SW480 (cell line): ENCODE measurements at regions not wholly inside any gene's neighbourhood (a gene's known extent, or its start where the extent isn't known, plus 50 kb on each side); places are given as distances from the start of the nearest gene placed in this dataset.
"Not testable (repeated sequence)": the region's sequence is repeated elsewhere in the genome, so short reads cannot be mapped to it uniquely, and the experiment has no call there.

ENCODE experiments used
- DNase-seq: peaks from one replicate; pipeline ENCODE4 v3.0.0-alpha.2; 2016; ENCODE audit warnings: low spot score

- DNase-seq, result no peak
Observed at GRCh38 chr2:143856978-143857377, 662.9 kb downstream of the ZEB2 start.

DNA sequence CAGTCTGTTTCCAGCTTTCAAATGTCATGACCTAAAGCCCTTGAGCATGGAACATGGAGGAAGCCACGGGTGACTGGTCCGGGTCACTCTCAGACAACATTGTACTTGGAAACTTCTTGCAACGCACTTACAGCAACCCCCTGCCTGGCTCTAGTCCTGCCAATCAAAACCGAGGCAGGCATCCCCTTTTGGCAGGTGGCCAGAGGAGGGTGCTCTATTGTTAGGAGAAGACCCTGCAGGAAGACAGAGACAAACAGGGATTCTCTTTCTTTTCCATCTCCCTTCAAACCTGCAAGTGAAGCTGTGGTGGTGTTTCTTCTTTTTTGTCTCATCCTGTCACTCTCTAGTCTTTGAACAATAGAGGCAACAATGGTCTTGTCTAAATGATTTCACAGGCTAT lies 667.2 kb downstream of the ZEB2 start:
- DNase-seq, result no peak

- no peak for DNase-seq
Observed at GRCh38 chr2:143850084-143850483, 669.8 kb downstream of the ZEB2 start.

- DNase-seq, result no peak
Observed at GRCh38 chr2:143847257-143847656, 672.7 kb downstream of the ZEB2 start.

DNA sequence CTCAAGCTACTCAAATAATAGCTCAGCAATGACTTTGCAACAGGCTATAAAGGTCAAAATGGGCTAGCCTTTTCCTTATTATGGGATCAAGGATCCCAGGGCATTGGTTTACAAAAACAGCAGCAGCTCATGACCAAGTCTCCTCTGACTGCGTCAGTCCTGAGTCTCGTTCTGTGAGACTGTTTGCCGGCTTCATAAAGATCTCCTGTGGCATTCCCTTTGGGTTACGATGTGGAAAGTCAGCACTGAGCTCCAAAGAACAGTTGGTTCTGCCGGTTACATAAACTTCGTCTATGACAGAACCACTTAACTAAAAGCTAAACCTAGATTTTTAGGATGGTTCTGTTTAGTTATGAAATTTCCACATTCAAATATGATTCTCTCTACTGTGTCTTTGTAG lies 674.9 kb downstream of the ZEB2 start:
- DNase-seq, result no peak

DNA sequence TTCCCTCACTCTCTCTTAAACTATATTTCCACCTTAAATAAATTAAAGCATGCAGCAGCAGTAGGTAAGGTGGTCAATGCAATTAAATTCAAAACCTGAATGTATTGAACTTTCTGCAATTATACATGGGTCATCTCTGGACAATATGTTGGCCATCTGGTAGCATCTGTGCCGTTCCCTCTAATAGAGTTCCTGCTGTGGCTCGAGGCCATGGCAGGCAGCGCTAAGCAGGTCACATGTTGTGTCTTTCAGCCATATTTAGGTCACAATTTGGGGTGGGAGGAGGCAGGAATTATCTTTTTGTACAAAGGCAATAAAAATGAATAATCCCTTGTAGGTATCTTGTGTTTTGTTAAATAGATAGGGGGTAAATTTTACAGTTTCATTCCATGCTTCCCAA lies 676.2 kb downstream of the ZEB2 start:
- DNase-seq, result no peak

DNA sequence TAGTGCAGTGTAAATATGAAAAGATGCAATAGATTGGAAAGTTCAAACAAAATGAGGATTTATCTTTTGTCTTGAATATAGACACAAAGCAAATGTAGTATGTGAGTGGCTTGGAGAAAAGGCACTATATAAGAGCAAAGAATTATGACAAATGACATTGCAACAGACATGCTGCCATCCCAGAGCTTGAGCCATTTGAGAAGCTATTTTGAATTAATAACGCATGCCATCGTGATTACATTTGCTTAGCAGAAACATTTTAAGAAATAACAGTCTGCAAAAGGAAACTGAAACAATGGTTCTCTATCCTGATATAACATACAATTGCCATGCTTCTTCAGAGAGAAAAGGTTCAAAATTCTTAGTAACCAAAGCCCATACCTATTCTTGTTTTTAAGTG lies 677.1 kb downstream of the ZEB2 start:
- no peak for DNase-seq

DNA sequence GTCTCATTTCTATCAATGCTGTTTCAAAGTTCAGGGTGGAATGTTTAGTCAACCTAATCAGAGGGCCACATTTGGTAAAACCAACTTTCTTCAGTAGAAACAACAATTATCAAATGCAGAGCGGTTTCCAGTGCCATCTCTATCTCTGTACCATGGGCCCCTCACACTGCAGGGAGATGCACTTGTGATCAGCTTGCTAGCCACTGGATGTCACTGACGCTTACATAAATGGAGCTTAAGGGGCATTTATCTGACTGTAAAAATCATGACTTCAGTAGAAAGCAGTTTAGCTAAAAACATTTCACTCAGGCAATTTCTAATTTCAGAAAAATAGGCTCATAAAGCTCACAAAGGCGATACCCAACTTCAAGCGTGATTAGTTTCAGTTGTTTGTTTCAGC lies 678.0 kb downstream of the ZEB2 start:
- DNase-seq, result no peak

DNA sequence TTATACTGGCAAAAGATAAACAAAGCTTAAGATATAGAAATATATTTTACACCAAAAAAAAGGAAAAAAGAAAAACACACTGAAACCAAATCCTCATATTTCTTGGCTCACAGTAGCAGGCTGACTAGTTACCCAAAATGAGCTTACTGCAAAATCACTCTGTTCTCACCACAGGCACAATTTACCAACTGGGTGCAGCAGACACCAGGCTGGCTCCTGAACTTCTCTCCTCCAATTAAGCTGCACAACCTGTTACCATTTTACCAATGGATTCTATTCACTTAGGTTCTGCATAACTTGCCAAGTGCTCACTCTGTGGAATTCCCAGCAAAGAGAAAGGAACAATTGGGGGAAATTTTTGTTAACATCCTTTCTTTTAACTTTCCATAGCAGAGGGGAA lies 679.3 kb downstream of the ZEB2 start:
- no peak for DNase-seq

GRCh38 chr2:143840194-143840593 lies 679.7 kb downstream of the ZEB2 start:
- DNase-seq, result no peak

GRCh38 chr2:143839456-143839855 lies 680.5 kb downstream of the ZEB2 start:
- DNase-seq, result no peak

DNA sequence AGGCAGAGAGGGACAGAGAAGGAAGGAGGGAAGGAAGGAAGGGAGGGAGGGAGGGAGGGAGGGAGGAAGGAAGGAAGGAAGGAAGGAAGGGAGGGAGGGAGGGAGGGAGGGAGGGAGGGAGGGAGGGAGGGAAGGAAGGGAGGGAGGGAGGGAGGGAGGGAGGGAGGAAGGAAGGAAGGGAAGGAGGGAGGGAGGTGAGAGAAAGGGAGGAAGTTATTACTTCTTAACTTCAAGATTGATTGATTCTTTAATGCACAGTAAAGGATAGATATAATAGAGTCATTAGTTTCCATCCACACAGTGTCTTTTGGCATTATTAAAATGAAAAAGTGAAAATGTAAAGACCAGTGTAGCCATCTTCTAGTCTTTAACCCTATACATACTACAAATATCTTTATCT lies 682.9 kb downstream of the ZEB2 start:
- not testable (repeated sequence) for DNase-seq

- no peak for DNase-seq
Observed at GRCh38 chr2:143835481-143835880, 684.4 kb downstream of the ZEB2 start.

- no peak for DNase-seq
Observed at GRCh38 chr2:143833015-143833660, 686.8 kb downstream of the ZEB2 start.

- DNase-seq, result no peak
Observed at GRCh38 chr2:143830476-143830875, 689.4 kb downstream of the ZEB2 start.

DNA sequence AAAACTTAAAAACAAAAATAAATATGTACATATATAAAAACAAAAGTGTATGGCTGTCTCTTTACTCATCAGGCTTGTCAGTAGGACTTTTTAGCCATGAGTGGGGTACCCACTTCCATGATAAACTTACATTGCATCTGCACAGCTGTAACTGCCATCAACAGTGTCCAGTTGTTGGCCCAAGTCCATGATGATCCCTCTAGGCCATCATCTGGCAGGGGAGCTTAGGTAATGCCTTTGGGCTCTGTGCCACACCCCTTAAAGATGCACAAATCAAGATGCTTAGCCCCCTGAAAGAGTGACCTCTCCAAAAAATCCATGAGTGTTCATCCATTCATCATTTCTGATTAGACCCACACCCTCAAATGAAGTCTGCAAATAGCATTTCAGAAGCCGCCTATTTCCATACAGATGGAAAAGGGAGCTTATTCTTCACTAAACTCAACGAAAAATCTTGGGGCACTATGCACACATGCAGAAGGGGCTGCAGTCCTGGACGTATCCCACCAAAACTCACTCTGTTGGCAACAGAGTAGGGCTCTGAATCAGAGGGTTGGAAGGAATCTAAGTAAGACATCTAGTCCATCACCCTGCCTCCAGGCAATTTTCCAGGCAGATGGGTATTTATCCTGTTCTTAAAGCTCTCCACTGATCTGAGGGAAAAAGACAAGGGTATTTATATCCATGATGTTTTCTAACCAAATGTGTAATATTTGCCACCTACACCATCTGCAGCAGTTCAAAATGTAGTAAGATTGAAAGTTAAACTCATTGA lies 691.0 kb downstream of the ZEB2 start:
- DNase-seq, result no peak

DNA sequence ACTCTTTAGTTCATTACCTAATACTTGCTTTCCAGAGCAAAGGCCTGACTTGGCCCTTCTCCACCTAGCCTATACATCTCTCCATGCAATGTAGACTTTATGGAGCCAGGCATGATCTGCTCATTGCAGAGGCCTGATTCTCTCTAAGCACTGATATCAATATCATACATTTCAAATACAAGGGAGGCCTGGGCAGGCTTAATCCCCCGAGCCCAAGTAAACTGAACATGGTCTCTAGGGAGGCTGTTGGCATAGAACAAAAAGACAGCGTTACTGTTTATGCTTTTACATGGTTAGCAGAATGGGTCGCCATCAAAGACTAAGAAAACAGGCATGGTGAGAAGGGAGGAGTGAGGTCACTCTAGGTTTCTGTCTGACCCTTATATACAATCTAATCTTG lies 695.1 kb downstream of the ZEB2 start:
- no peak for DNase-seq

GRCh38 chr2:143823876-143824275 lies 694.7 kb downstream of the ARHGAP15 start:
- DNase-seq, result no peak

DNA sequence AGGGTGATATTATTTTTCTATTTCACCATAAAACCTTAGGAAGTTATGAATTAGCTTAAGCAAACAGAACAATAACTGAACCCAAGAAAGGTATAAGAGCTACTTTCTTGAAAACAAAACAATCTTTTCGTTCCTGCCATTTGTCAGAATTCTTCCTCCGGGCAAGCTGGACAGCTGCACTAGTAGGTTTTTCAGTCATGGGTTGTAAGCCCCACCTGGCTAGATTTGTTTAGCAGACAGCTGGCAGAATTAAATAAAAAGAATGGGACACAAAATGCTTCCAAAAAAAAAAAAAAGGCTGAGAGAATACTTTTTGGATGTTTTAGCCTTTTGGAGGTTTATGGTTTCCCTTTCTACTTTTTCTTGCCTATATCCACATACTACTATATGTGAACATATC lies 694.1 kb downstream of the ARHGAP15 start:
- DNase-seq, result no peak

DNA sequence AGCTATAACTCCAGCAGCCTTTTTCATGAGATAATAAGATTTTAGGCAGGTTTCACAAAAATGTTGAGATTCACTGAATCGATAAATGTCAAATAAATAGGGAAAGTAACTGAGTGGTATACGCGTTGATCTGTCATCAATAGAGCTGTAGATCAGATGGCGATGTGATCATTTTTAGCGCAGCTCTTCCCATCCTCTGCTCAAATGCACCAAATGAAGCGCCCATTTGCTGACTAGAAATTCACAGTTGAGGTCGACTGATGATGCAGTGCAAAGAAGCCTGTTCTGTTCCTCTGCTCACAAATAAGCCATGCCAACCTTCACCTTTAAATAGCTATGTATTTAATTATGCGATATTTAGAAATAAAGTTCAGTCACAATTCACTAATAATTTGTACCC lies 693.5 kb downstream of the ARHGAP15 start:
- no peak for DNase-seq

- DNase-seq, result no peak
Observed at GRCh38 chr2:143819764-143820163, 690.5 kb downstream of the ARHGAP15 start.

DNA sequence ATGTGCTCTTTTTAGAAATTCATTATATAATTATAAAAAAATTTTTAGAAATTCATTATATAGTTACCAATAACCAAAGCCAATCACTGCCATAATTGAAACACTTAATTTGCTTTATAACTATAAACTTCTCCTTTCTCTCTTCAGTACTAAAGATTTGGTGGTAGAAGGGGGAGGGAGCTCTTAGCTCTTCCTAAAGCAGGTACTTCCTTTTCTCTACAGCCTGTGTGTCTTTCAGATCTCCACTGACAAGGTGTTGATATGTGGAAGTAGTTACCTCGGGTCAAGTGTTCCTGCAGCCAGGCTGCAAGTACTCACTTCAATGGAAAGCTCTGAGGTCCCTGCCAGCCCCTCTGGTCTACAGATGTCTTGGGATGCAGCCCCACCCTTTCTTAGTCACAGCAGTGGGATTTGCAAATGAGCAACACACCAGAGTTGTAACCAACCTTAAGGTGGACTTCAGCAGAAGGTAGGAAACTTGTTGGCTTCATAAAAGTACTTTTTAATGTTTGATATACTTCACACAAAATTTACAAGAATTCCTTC lies 690.0 kb downstream of the ARHGAP15 start:
- DNase-seq, result no peak
